K562 (cell line): ENCODE measurements at regions not wholly inside any gene's neighbourhood (a gene's known extent, or its start where the extent isn't known, plus 50 kb on each side); places are given as distances from the start of the nearest gene placed in this dataset.
"Not testable (repeated sequence)": the region's sequence is repeated elsewhere in the genome, so short reads cannot be mapped to it uniquely, and the experiment has no call there.

Experiments
- TAF7 ChIP-seq: fragments of 450-650 bp; IDR thresholded peaks from 2 replicates; pipeline ENCODE4 v1.6.1; 2016; ENCODE audit warnings: missing genetic modification characterization, missing compliant biosample characterization
- TEAD4 ChIP-seq, 2 experiments: sonication (generic) in 1 of 2; formaldehyde crosslinking in 1 of 2; IDR thresholded peaks; 2 replicates each; pipeline versions ENCODE4 v1.6.1 to v1.8.0; 2012 to 2022; ENCODE audit warnings: borderline replicate concordance in 1 of 2, inconsistent platforms in 1 of 2, low read length in 1 of 2, mild to moderate bottlenecking in 1 of 2, missing genetic modification reagents in 1 of 2
- ZZZ3 ChIP-seq: fragments of 450-650 bp; IDR thresholded peaks from 2 replicates; pipeline ENCODE4 v1.6.1; 2016; ENCODE audit warnings: antibody characterized with exemption, mild to moderate bottlenecking, moderate library complexity
- TF ChIP-seq, protein P1 (sequence below), 3 experiments: IDR thresholded peaks in 2 of 3; conservative IDR thresholded peaks in 1 of 3; 2 replicates each; pipeline ENCODE4 v1.5.1; 2011 to 2012; ENCODE audit warnings: low read length in 3 of 3, mild to moderate bottlenecking in 3 of 3, control low read depth in 2 of 3, improper control_type of control experiment in 1 of 3, inconsistent platforms in 1 of 3, low read depth in 1 of 3, mixed read lengths in 1 of 3, moderate library complexity in 1 of 3; ENCODE audit not compliant: insufficient read depth in 2 of 3
- TF ChIP-seq, protein P2 (sequence below), 2 experiments: fragments of 450-650 bp; conservative IDR thresholded peaks; 2 replicates each; pipeline ENCODE4 v1.6.1; 2017; ENCODE audit warnings: mild to moderate bottlenecking in 2 of 2, moderate library complexity in 2 of 2
- TF ChIP-seq, protein P3 (sequence below): sonication (generic); formaldehyde crosslinking; IDR thresholded peaks from 2 replicates; pipeline ENCODE4 v1.9.0; 2022; ENCODE audit warnings: mild to moderate bottlenecking, missing genetic modification reagents

DNA sequence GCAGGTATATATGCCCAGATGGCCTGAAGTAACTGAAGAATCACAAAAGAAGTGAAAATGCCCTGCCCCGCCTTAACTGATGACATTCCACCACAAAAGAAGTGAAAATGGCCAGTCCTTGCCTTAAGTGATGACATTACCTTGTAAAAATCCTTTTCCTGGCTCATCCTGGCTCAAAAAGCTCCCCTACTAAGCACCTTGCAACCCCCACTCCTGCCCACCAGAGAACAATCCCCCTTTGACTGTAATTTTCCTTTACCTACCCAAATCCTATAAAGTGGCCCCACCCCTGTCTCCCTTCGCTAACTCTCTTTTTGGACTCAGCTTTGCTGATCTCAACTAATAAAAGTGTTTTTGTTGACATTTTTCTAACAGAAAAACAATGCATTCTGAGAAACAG, 385.4 kb upstream of the CXADR start:
- TF ChIP-seq TEAD4 (IDR thresholded peaks at IDR 0.05; ENCODE audit: low read length); TEAD4 (CRISPR knock-in tag; IDR thresholded peaks at IDR 0.05; ENCODE audit: borderline replicate concordance); ZZZ3; TAF7: not testable (repeated sequence)
- TF ChIP-seq, protein P1, sequence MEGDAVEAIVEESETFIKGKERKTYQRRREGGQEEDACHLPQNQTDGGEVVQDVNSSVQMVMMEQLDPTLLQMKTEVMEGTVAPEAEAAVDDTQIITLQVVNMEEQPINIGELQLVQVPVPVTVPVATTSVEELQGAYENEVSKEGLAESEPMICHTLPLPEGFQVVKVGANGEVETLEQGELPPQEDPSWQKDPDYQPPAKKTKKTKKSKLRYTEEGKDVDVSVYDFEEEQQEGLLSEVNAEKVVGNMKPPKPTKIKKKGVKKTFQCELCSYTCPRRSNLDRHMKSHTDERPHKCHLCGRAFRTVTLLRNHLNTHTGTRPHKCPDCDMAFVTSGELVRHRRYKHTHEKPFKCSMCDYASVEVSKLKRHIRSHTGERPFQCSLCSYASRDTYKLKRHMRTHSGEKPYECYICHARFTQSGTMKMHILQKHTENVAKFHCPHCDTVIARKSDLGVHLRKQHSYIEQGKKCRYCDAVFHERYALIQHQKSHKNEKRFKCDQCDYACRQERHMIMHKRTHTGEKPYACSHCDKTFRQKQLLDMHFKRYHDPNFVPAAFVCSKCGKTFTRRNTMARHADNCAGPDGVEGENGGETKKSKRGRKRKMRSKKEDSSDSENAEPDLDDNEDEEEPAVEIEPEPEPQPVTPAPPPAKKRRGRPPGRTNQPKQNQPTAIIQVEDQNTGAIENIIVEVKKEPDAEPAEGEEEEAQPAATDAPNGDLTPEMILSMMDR (IDR thresholded peaks at IDR 0.05 in 2 of 3, conservative IDR thresholded peaks at IDR 0.05 in 1 of 3; ENCODE audit: insufficient read depth in 2 of 3, low read depth in 1 of 3, low read length in 3 of 3), result not testable (repeated sequence)
- TF ChIP-seq, protein P2, sequence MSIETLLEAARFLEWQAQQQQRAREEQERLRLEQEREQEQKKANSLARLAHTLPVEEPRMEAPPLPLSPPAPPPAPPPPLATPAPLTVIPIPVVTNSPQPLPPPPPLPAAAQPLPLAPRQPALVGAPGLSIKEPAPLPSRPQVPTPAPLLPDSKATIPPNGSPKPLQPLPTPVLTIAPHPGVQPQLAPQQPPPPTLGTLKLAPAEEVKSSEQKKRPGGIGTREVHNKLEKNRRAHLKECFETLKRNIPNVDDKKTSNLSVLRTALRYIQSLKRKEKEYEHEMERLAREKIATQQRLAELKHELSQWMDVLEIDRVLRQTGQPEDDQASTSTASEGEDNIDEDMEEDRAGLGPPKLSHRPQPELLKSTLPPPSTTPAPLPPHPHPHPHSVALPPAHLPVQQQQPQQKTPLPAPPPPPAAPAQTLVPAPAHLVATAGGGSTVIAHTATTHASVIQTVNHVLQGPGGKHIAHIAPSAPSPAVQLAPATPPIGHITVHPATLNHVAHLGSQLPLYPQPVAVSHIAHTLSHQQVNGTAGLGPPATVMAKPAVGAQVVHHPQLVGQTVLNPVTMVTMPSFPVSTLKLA (conservative IDR thresholded peaks at IDR 0.05), result not testable (repeated sequence)
- TF ChIP-seq, protein P3, sequence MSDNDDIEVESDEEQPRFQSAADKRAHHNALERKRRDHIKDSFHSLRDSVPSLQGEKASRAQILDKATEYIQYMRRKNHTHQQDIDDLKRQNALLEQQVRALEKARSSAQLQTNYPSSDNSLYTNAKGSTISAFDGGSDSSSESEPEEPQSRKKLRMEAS (CRISPR knock-in tag), result not testable (repeated sequence)
